AG04449 (cell line): ENCODE measurements at regions not wholly inside any gene's neighbourhood (a gene's known extent, or its start where the extent isn't known, plus 50 kb on each side); places are given as distances from the start of the nearest gene placed in this dataset.
"Not testable (repeated sequence)": the region's sequence is repeated elsewhere in the genome, so short reads cannot be mapped to it uniquely, and the experiment has no call there.

Experiments used
- CTCF ChIA-PET: fragments of 350-600 bp; formaldehyde crosslinking; extraction: SDS; loops from one replicate; lab custom pipeline; 2021; ENCODE audit warnings: antibody characterized with exemption; lab: Yijun Ruan, JAX
- POLR2A ChIA-PET: fragments of 400-600, 350-600 bp; formaldehyde crosslinking; extraction: SDS; loops from one replicate; lab custom pipeline; 2020; ENCODE audit warnings: antibody characterized with exemption, inconsistent platforms; lab: Yijun Ruan, JAX
- DNase-seq: peaks from one replicate; pipeline ENCODE4 v3.0.0-alpha.2; 2010; ENCODE audit warnings: low read depth, low spot score
- H3K4me3 ChIP-seq: 2 replicates; pipeline ENCODE4 v1.5.1; 2011; ENCODE audit warnings: low read depth, mild to moderate bottlenecking, control low read depth, low read length
- TF ChIP-seq, protein P1 (sequence below): IDR thresholded peaks from one replicate; pipeline ENCODE4 v1.5.1; 2011; ENCODE audit warnings: mild to moderate bottlenecking, moderate library complexity, low read length, control low read depth, inconsistent platforms; ENCODE audit not compliant: insufficient read depth; ENCODE audit errors: missing control alignments

DNA sequence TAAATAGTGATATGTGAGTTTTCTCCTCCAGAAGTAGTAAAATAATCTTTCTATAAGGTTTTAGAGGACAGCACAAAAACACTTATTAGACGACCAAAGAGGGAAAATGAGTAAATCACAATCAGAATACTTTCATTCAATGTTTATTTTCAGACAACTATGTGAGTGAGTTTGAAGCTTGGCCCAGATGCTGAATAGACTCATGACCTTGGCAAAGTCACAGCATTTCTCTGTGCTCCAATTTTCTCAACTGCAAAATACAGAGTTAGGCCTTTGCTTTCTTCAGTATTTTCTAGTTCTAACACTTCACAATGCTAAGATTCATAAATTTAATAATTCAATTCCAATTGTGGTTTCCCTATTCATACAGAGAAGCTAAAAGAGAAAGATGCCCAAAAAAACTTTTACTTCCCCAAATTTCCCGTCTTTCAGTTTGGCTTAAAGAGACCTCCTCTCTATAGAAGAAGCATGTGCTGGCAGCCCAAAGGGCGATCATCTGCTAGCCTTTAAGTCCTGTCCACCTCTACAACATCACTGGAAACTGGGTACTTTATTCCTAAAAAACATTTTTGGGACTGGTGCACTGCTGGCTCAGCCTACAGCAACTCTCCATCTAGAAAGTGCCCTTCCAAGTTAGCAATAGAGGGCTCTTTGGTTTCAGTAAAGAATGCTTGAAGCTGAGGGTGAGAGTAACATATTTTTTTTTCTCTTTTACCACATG lies 116.8 kb upstream of the GORAB start:
- DNase-seq = no peak
- ChIA-PET CTCF (no interaction called here), POLR2A (no interaction called here)
- H3K4me3 ChIP-seq = no peak overlapping the region
- TF ChIP-seq, protein P1, sequence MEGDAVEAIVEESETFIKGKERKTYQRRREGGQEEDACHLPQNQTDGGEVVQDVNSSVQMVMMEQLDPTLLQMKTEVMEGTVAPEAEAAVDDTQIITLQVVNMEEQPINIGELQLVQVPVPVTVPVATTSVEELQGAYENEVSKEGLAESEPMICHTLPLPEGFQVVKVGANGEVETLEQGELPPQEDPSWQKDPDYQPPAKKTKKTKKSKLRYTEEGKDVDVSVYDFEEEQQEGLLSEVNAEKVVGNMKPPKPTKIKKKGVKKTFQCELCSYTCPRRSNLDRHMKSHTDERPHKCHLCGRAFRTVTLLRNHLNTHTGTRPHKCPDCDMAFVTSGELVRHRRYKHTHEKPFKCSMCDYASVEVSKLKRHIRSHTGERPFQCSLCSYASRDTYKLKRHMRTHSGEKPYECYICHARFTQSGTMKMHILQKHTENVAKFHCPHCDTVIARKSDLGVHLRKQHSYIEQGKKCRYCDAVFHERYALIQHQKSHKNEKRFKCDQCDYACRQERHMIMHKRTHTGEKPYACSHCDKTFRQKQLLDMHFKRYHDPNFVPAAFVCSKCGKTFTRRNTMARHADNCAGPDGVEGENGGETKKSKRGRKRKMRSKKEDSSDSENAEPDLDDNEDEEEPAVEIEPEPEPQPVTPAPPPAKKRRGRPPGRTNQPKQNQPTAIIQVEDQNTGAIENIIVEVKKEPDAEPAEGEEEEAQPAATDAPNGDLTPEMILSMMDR = no peak

DNA sequence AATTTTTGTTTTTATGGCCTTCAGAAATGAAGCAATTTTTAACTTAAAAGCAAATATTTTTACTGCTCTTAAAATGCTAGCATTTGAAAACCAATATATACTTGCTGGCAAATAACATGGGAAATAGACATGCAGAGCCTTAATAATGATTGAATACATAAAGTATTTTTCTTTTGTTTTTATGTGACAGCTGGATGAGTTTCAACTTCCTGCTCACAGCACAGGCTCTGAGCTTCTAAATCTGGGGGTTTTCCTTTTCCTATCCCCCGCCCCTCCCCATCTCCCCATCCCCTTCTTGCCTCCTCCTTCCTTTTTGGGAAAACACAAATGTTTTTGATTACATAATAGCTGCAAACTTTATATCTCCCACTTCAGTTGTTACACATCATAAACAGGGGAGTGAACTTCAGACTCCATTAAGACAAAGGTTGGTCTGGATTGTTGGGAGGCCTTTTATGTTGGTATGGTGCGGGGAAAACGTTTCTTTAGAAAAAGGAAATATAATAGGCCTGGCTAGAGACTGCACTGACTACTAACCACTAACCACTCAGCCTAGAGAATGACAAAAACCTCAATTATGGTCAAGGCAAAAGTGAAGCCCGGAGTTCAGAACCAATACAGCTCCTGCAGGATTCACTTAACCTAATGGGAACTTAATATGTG lies 116.1 kb upstream of the GORAB start:
- DNase-seq = no peak
- POLR2A ChIA-PET = no interaction called here
- H3K4me3 ChIP-seq = no peak overlapping the region
- TF ChIP-seq, protein P1 = no peak
- CTCF ChIA-PET = interaction anchor here (1.1 kb wide), 1 partner anchor 12 kb away, joined by 3 read pairs; no protein-coding TSS in a partner anchor

DNA sequence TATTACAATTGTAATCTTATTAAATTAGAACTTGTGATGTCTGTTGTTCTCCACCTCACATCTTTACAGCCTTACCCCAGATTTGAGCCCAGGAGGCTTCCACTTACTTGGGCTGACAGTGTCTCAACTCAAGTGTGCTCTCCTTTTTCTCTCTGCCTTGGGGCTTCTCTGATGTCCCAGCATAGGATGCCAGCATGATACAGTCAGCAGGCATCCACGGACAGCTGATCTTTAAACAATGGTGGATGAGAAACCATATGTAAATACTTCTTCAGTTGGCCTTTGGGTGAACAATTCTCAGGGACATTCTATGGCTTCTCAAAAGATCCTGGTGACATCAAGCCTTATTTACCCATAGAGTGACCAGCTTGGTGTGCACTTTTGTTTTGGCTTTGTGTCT lies 107.6 kb upstream of the GORAB start:
- no peak for DNase-seq
- TF ChIP-seq, protein P1 = no peak
- CTCF ChIA-PET = no interaction called here

DNA sequence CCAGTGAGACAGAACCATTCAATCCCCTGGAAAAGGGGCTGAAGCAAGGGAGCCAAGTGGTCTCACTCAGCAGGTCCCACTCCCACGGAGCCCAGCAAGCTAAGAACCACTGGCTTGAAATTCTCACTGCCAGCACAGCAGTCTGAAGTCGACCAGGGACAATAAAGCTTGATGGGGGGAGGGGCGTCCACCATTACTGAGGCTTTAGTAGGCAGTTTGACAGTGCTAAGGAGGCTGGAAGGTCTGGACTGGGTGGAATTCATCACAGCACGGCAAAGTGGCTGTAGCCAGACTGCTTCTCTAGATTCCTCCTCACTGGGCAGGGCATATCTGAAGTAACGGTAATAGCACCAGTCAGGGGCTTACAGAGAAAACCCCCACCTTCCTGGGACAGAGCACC lies 105.4 kb upstream of the GORAB start:
- DNase-seq = no peak
- TF ChIP-seq, protein P1 = no peak
- H3K4me3 ChIP-seq = no peak overlapping the region
- ChIA-PET CTCF (no interaction called here), POLR2A (no interaction called here)

More for the DNA sequence above, 107.6 kb upstream of the GORAB start:
- no peak overlapping the region for H3K4me3 ChIP-seq
- POLR2A ChIA-PET = no interaction called here

DNA sequence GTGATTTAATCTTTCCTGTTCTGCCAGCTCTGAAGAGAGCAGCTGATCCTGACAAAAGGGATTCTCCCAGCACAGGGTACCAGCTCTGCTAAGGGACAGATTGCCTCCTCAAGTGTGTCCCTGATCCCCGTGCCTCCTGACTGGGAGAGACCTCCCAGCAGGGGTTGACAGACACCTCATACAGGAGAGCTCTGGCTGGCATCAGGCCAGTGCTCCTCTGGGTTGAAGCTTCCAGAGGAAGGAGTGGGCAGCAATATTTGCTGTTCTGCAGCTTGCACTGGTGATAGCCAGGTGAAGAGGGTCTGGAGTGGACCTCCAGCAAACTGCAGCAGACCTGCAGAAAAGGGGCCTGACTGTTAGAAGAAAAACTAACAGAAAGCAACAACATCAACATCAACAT lies 105.0 kb upstream of the GORAB start:
- CTCF ChIA-PET, DNase-seq, POLR2A ChIA-PET, H3K4me3 ChIP-seq: not testable (repeated sequence)

DNA sequence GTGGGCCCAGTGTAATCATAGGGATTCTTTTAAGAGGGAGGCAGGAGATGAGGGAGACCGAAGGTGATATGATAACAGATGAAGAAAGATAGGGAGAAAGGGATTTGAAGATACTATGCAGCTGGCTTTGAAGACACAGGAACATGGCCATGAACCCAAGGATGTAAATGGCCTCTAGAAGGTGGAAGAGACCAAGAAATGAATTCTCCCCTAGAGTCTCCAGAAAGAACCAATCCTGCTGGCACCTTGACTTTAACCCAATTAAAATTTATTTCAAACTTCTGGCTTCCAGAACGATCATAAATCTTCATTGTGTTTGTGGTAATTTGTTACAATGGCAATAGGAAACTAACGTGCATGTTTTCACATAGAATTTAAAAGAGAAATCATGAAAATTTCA lies 95.0 kb upstream of the GORAB start:
- DNase-seq = no peak
- H3K4me3 ChIP-seq = no peak overlapping the region
- TF ChIP-seq, protein P1 = no peak
- ChIA-PET POLR2A (no interaction called here), CTCF (no interaction called here)
